B cell (primary cell): ENCODE measurements at regions not wholly inside any gene's neighbourhood (a gene's known extent, or its start where the extent isn't known, plus 50 kb on each side); places are given as distances from the start of the nearest gene placed in this dataset.

ENCODE experiments used
- ATAC-seq: fragments of 200-7000 bp; cut with Tn5 transposase; one replicate; pipeline ENCODE4 v1.10.0; 2021; ENCODE audit warnings: low read depth, mild to moderate bottlenecking, moderate number of reproducible peaks, moderate library complexity
- CTCF ChIA-PET: fragments of 350-600 bp; sonication (Branson Sonifier 250); formaldehyde crosslinking; loops from one replicate; lab custom pipeline; 2021; ENCODE audit warnings: antibody characterized with exemption, inconsistent platforms; lab: Charles Lee
- POLR2A ChIA-PET: fragments of 350-600 bp; sonication (Branson Sonifier 250); formaldehyde crosslinking; loops from one replicate; lab custom pipeline; 2021; ENCODE audit warnings: antibody characterized with exemption; lab: Charles Lee
- DNase-seq: peaks from one replicate; pipeline ENCODE4 v3.0.0; 2013
- H2AFZ ChIP-seq: 2 replicates; pipeline ENCODE4 v1.6.1; 2012; ENCODE audit warnings: mild to moderate bottlenecking, low read depth, low read length; ENCODE audit not compliant: insufficient read depth, poor library complexity, severe bottlenecking
- H3K27ac ChIP-seq, 2 donors: 1 replicate in 1 of 2; 2 replicates in 1 of 2; pipeline ENCODE4 v1.5.1; 2012 to 2013; ENCODE audit warnings: low read length in 2 of 2, mild to moderate bottlenecking in 2 of 2, moderate library complexity in 1 of 2
- H3K27me3 ChIP-seq, 4 experiments: fragments of 200-600 bp in 1 of 4; sonication (generic) in 1 of 4; replicated peaks in 1 of 4; 1 replicate in 2 of 4; 2 replicates in 2 of 4; pipeline versions ENCODE4 v1.6.1 to v1.7.0; 2013 to 2016; ENCODE audit warnings: low read length in 3 of 4, mild to moderate bottlenecking in 2 of 4, mixed read lengths in 1 of 4, moderate library complexity in 1 of 4; ENCODE audit not compliant: insufficient read depth in 4 of 4, control insufficient read depth in 3 of 4; ENCODE audit errors: control extremely low read depth in 1 of 4
- H3K36me3 ChIP-seq, 2 experiments: replicated peaks in 1 of 2; 1 replicate in 1 of 2; 2 replicates in 1 of 2; pipeline versions ENCODE4 v1.6.1 to v1.7.1; 2013; ENCODE audit warnings: low read length in 1 of 2; ENCODE audit not compliant: insufficient read depth in 2 of 2, control insufficient read depth in 1 of 2; ENCODE audit errors: control extremely low read depth in 1 of 2, extremely low read depth in 1 of 2
- H3K4me1 ChIP-seq, 2 donors: fragments of 200-600 bp in 1 of 2; sonication (generic) in 1 of 2; 1 replicate in 1 of 2; 2 replicates in 1 of 2; pipeline versions ENCODE4 v1.5.1 to v1.6.1; 2013 to 2017; ENCODE audit warnings: low read length in 2 of 2; ENCODE audit not compliant: control insufficient read depth in 2 of 2, insufficient read depth in 2 of 2
- H3K4me2 ChIP-seq: replicated peaks from 2 replicates; pipeline ENCODE3; 2012; ENCODE audit warnings: mild to moderate bottlenecking, low read depth, low read length; ENCODE audit not compliant: poor library complexity, severe bottlenecking
- H3K4me3 ChIP-seq, 5 experiments: fragments of 200-600 bp in 1 of 5; sonication (generic) in 1 of 5; 1 replicate in 3 of 5; 2 replicates in 2 of 5; pipeline versions ENCODE4 v1.5.1 to v1.7.0; 2011 to 2016; ENCODE audit warnings: low read length in 4 of 5, mild to moderate bottlenecking in 4 of 5, low read depth in 2 of 5, control low read depth in 1 of 5, moderate library complexity in 1 of 5; ENCODE audit not compliant: insufficient read depth in 1 of 5; ENCODE audit errors: control extremely low read depth in 1 of 5, extremely low read depth in 1 of 5
- H3K79me2 ChIP-seq: fragments of 200-600 bp; sonication (generic); one replicate; pipeline ENCODE4 v1.6.0; 2016; ENCODE audit warnings: low read length; ENCODE audit not compliant: control insufficient read depth, insufficient read depth
- H3K9ac ChIP-seq: fragments of 200-600 bp; sonication (generic); 2 replicates; pipeline ENCODE4 v1.6.1; 2017; ENCODE audit warnings: mild to moderate bottlenecking, low read length, moderate library complexity
- H3K9me3 ChIP-seq, 3 donors: one replicate each; pipeline versions ENCODE4 v1.6.1 to v1.7.1; 2013; ENCODE audit warnings: low read length in 2 of 3; ENCODE audit not compliant: control insufficient read depth in 2 of 3, insufficient read depth in 1 of 3; ENCODE audit errors: control extremely low read depth in 1 of 3
- H4K20me1 ChIP-seq: 2 replicates; pipeline ENCODE4 v1.6.0; 2012; ENCODE audit warnings: mild to moderate bottlenecking, low read length; ENCODE audit not compliant: insufficient read depth, control insufficient read depth, poor library complexity, severe bottlenecking
- H3K27ac Mint-ChIP-seq: one replicate; pipeline ENCODE4 v1.8.0; 2021; ENCODE audit warnings: mixed read lengths
- H3K27me3 Mint-ChIP-seq: one replicate; pipeline ENCODE4 v1.8.0; 2021; ENCODE audit warnings: mixed read lengths
- H3K4me1 Mint-ChIP-seq: one replicate; pipeline ENCODE4 v1.8.0; 2021; ENCODE audit warnings: mixed read lengths
- H3K4me3 Mint-ChIP-seq: one replicate; pipeline ENCODE4 v1.8.0; 2021; ENCODE audit warnings: mixed read lengths
- H3K9me3 Mint-ChIP-seq: one replicate; pipeline ENCODE4 v1.8.0; 2022; ENCODE audit warnings: mixed read lengths; ENCODE audit not compliant: insufficient read depth
- CTCF ChIP-seq: fragments of 200-600 bp; IDR thresholded peaks from one replicate; pipeline ENCODE4 v1.8.0; 2022; ENCODE audit warnings: antibody characterized with exemption, mild to moderate bottlenecking
- EZH2 ChIP-seq: IDR thresholded peaks from 2 replicates; pipeline ENCODE4 v1.6.1; 2012; ENCODE audit warnings: borderline replicate concordance, low read depth, mild to moderate bottlenecking, moderate library complexity, low read length; ENCODE audit not compliant: insufficient read depth, poor library complexity, severe bottlenecking
- WGBS: methylation state at CpG from one replicate; pipeline ENCODE4 v1.1.5; 2013; ENCODE audit warnings: missing lambda C conversion rate; ENCODE audit not compliant: insufficient coverage; 5-methylcytosine and 5-hydroxymethylcytosine counted together
- intact Hi-C: fragments of 100-400 bp; cut with micrococcal nuclease; formaldehyde crosslinking; loops from one replicate; pipeline ENCODE4 v1.10.0; 2022

GRCh38 chr13:105630431-105630830 is 905.0 kb downstream of the EFNB2 start:
- Histone ChIP-seq H3K4me1 (no peaks in the 10 kb centered on the region), H3K9ac (no peak overlapping the region), H3K27me3 (no peaks in the 10 kb centered on the region), H2AFZ (no peak overlapping the region), H3K79me2 (no peaks in the 10 kb centered on the region), H3K36me3 (no peaks in the 10 kb centered on the region), H3K4me2 (no peak overlapping the region), H3K4me3 (no peak overlapping the region), H3K27ac (no peak overlapping the region), H4K20me1 (no peaks in the 10 kb centered on the region), H3K9me3 (no peaks in the 10 kb centered on the region)
- ChIA-PET CTCF (no interaction called here), POLR2A (no interaction called here)
- H3K27me3 Mint-ChIP-seq, result no peaks in the 10 kb centered on the region
- H3K9me3 Mint-ChIP-seq, result no peaks in the 10 kb centered on the region
- no peaks in the 10 kb centered on the region for H3K4me1 Mint-ChIP-seq
- H3K27ac Mint-ChIP-seq, result no peak overlapping the region
- TF ChIP-seq CTCF (no peak), EZH2 (no peak)
- no peak overlapping the region for H3K4me3 Mint-ChIP-seq
- ATAC-seq (no peak), DNase-seq (no peak)
- 96% methylated on average over 4 of the region's 6 CpGs for WGBS
- intact Hi-C loops, result no loop called here

- no peak for DNase-seq
- intact Hi-C loops, result no loop called here
Observed at GRCh38 chr13:105627270-105627669, 908.2 kb downstream of the EFNB2 start.

More at GRCh38 chr13:105627270-105627669, 908.2 kb downstream of the EFNB2 start:
- no peak for ATAC-seq
- no peak overlapping the region for H2AFZ ChIP-seq
- H3K27me3 Mint-ChIP-seq, result no peaks in the 10 kb centered on the region
- H3K4me3 Mint-ChIP-seq, result no peak overlapping the region
- H3K27me3 ChIP-seq, result no peaks in the 10 kb centered on the region
- no peak overlapping the region for H3K9ac ChIP-seq
- H3K4me1 ChIP-seq, result no peaks in the 10 kb centered on the region
- no peaks in the 10 kb centered on the region for H3K36me3 ChIP-seq
- no peak overlapping the region for H3K4me2 ChIP-seq
- H3K9me3 Mint-ChIP-seq, result peaks cover 1% of the 10 kb centered on the region
- no peak for TF ChIP-seq CTCF
- TF ChIP-seq EZH2, result no peak
- POLR2A ChIA-PET, result no interaction called here
- no peaks in the 10 kb centered on the region for H3K79me2 ChIP-seq
- H3K4me1 Mint-ChIP-seq, result no peaks in the 10 kb centered on the region
- H3K4me3 ChIP-seq, result no peak overlapping the region
- H3K9me3 ChIP-seq, result peaks cover 0 to 2% (median 0%) of the 10 kb centered on the region in 3 donors
- 93% methylated on average over 3 of the region's 7 CpGs for WGBS
- no peaks in the 10 kb centered on the region for H4K20me1 ChIP-seq
- H3K27ac Mint-ChIP-seq, result no peak overlapping the region
- no peak overlapping the region for H3K27ac ChIP-seq
- CTCF ChIA-PET, result no interaction called here
